ENCODE measurements at regions not wholly inside any gene's neighbourhood (a gene's known extent, or its start where the extent isn't known, plus 50 kb on each side); places are given as distances from the start of the nearest gene placed in this dataset.

DNA sequence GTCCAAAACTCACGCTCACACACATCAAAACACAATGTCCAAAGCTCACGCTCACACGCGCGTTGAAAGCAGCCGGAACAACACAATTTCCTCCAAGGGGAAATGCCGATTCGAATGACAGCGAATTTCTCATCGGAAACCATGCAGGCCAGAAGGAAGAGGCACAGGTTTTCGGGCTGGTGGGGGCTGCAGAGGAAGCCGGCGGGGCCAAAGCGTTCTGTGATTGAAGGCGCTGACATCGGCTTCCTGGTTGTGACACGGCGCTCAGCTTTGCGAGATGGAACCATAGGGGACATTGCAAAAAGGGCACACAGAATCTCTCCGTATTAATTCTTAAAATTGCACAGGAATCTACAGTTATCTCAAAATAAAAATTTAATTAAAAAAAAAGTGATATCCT, 61.3 kb downstream of the FOXL3 start:
- Mint-ChIP-seq H3K27ac (ENCODE audit: low read depth, unreplicated experiment) (no peak overlapping the region), H3K4me1 (ENCODE audit: insufficient read depth, unreplicated experiment) (no peaks in the 10 kb centered on the region), H3K36me3 (ENCODE audit: insufficient read depth, unreplicated experiment) (no peaks in the 10 kb centered on the region), H3K4me3 (ENCODE audit: unreplicated experiment) (no peak overlapping the region), H3K27me3 (ENCODE audit: insufficient read depth, unreplicated experiment) (no peaks in the 10 kb centered on the region), H3K9me3 (ENCODE audit: unreplicated experiment) (no peaks in the 10 kb centered on the region)
- CTCF ChIA-PET: interaction anchor here (0.7 kb wide), 1 partner anchor 40 kb away, joined by 4 read pairs; no protein-coding TSS in a partner anchor
- no peak for DNase-seq (ENCODE audit: unreplicated experiment)
- POLR2A ChIA-PET: no interaction called here
- no TSS peak for BruUV-seq (replicated peaks)
- TF ChIP-seq, protein P1, sequence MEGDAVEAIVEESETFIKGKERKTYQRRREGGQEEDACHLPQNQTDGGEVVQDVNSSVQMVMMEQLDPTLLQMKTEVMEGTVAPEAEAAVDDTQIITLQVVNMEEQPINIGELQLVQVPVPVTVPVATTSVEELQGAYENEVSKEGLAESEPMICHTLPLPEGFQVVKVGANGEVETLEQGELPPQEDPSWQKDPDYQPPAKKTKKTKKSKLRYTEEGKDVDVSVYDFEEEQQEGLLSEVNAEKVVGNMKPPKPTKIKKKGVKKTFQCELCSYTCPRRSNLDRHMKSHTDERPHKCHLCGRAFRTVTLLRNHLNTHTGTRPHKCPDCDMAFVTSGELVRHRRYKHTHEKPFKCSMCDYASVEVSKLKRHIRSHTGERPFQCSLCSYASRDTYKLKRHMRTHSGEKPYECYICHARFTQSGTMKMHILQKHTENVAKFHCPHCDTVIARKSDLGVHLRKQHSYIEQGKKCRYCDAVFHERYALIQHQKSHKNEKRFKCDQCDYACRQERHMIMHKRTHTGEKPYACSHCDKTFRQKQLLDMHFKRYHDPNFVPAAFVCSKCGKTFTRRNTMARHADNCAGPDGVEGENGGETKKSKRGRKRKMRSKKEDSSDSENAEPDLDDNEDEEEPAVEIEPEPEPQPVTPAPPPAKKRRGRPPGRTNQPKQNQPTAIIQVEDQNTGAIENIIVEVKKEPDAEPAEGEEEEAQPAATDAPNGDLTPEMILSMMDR (IDR thresholded peaks at IDR 0.05; ENCODE audit: unreplicated experiment): no peak
- intact Hi-C loops (cut with micrococcal nuclease): no loop called here

DNA sequence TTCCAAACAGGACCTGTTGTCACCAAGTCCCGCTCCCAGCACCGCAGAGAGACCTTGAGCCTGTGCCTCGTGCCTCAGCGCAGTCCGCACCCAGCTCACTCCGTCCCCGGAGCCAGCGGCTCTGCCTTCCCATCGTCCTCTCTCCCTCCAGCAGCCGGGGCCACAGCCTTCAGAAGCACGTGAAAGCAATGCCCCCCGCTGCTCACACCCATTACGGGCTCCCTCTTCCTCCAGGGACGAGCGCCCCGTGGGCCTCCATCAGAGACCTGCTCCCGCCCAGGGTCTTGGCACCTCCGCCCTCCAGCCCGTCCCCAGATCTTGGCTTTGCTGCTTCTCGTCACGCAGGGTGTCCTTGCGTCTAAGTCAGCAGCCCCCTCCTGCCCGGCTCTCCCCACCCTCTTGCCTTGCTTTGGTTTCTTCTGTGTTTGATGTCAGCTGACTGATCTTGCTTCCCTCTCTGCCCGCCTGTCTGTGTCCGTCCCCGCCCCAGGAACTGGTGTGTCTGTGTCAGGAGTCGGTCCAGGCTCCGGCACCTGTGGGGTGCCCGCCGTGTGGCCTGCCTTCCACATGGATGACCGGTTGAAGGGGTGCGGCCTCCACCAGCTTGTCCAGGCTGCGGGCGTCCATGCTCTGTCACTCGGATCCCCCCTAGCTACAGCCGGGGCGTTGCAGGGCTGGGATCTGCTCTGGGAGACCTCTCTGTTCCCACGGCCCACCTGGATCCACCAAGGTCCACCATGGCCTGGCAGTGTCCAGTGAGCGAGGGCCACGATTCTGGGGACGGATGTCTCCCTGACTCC, 61.9 kb downstream of the FOXL3 start:
- POLR2A ChIA-PET: no interaction called here
- no peaks in the 10 kb centered on the region for H3K4me1 Mint-ChIP-seq (ENCODE audit: insufficient read depth, unreplicated experiment)

DNA sequence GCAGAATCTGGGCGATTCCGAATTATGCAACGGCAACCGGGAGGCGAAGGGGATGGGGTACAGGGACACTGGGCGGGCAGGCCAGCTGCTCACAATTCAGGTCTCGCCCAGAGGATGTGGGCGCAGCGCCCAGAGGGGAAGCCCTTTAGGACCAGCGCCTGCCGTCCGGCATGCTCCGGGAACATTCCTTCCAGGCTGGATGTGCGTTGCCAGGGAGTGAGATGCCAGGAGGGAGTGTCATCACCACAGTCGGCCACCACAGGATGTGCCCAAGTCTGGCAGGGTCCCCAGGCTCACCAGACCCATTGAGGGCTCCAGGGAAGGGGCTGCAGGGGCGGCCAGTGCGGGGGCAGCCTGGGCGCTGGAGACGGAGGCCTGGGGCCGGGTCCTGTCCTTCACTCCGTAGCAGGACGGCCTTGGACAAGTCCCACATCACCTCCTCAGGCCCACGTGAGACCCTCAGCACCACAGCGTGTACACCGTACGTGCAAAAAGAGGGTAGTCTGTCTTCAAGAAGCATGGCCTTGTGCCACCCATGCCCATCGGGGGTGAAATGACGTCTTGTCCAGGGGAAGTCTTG, 63.9 kb downstream of the FOXL3 start:
- H3K4me1 Mint-ChIP-seq (ENCODE audit: insufficient read depth, unreplicated experiment): no peaks in the 10 kb centered on the region
- no peaks in the 10 kb centered on the region for H3K27me3 Mint-ChIP-seq (ENCODE audit: insufficient read depth, unreplicated experiment)
- no peaks in the 10 kb centered on the region for H3K36me3 Mint-ChIP-seq (ENCODE audit: insufficient read depth, unreplicated experiment)
- H3K9me3 Mint-ChIP-seq (ENCODE audit: unreplicated experiment): no peaks in the 10 kb centered on the region
- peak; percentile 7 for DNase-seq (ENCODE audit: unreplicated experiment)
- intact Hi-C loops (cut with micrococcal nuclease): no loop called here
- ChIA-PET POLR2A (no interaction called here), CTCF (no interaction called here)
- H3K27ac Mint-ChIP-seq (ENCODE audit: low read depth, unreplicated experiment): no peak overlapping the region
- TF ChIP-seq, protein P1 (IDR thresholded peaks at IDR 0.05; ENCODE audit: unreplicated experiment): no peak
- no peak overlapping the region for H3K4me3 Mint-ChIP-seq (ENCODE audit: unreplicated experiment)
- no TSS peak for BruUV-seq (replicated peaks)

More for the DNA sequence above, 61.9 kb downstream of the FOXL3 start:
- CTCF ChIA-PET: interaction anchor here (0.6 kb wide), 1 partner anchor 86 kb away, joined by 5 read pairs; no protein-coding TSS in a partner anchor
- intact Hi-C loops (cut with micrococcal nuclease): no loop called here
- BruUV-seq (replicated peaks): no TSS peak
- Mint-ChIP-seq H3K9me3 (ENCODE audit: unreplicated experiment) (no peaks in the 10 kb centered on the region), H3K36me3 (ENCODE audit: insufficient read depth, unreplicated experiment) (no peaks in the 10 kb centered on the region), H3K27ac (ENCODE audit: low read depth, unreplicated experiment) (no peak overlapping the region), H3K4me3 (ENCODE audit: unreplicated experiment) (no peak overlapping the region), H3K27me3 (ENCODE audit: insufficient read depth, unreplicated experiment) (no peaks in the 10 kb centered on the region)
- TF ChIP-seq, protein P1 (IDR thresholded peaks at IDR 0.05; ENCODE audit: unreplicated experiment): no peak
- DNase-seq (ENCODE audit: unreplicated experiment): no peak

DNA sequence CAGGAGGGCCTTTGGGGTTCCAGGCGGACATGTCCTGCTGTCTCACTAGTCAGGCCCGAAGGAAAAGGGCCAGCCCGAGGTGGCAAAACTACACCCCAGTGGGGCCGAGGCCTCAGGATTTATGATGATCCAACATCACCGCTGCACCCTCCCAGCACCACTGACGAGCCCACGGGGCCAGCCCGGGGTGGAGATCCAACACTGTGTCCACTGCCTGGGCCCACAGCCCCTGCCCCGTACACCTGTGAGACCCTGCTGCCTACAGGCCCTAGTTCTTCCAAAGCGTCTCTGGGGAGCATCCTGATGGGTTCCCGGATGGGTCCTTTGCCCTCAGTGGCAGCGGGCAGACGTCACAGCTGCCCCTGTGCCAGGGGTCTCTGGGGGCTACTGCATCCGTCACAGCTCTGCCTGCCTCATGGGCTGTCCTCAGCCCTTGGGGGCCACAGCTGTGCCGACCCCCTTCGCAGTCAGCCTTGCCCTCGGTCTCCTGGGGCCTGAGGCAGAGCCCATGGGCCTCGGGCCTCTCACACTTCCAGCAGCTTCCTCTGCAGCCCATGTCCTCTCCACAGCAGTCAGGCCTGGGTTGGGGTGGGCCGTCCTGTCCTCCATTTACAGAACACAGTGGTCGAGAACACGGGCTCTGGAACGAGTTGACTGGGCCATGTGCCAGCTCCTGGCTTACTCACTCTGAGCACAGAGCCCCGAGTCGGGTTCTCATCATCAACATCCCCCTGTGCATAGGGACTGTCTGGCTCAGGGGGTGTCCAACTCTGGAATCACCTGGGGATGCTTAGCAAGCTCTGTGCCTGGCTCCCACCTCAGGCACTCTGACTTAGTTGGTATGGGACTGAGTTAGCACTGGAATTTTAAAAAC, 64.9 kb downstream of the FOXL3 start:
- no peak overlapping the region for H3K4me3 Mint-ChIP-seq (ENCODE audit: unreplicated experiment)
- BruUV-seq (replicated peaks): no TSS peak
- no peaks in the 10 kb centered on the region for H3K27me3 Mint-ChIP-seq (ENCODE audit: insufficient read depth, unreplicated experiment)
- no peak for DNase-seq (ENCODE audit: unreplicated experiment)
- H3K9me3 Mint-ChIP-seq (ENCODE audit: unreplicated experiment): no peaks in the 10 kb centered on the region
- H3K36me3 Mint-ChIP-seq (ENCODE audit: insufficient read depth, unreplicated experiment): no peaks in the 10 kb centered on the region
- CTCF ChIA-PET: no interaction called here
- intact Hi-C loops (cut with micrococcal nuclease): no loop called here
- POLR2A ChIA-PET: no interaction called here
- H3K27ac Mint-ChIP-seq (ENCODE audit: low read depth, unreplicated experiment): no peak overlapping the region
- TF ChIP-seq, protein P1 (IDR thresholded peaks at IDR 0.05; ENCODE audit: unreplicated experiment): no peak
- no peaks in the 10 kb centered on the region for H3K4me1 Mint-ChIP-seq (ENCODE audit: insufficient read depth, unreplicated experiment)
